Activated CD8-positive, alpha-beta memory T cell treated with anti-CD3 and anti-CD28 coated beads, Interleukin-2, amount 10 ng/mL, durations not matched to agents 7 days and 5 days (primary cell): ENCODE measurements at regions not wholly inside any gene's neighbourhood (a gene's known extent, or its start where the extent isn't known, plus 50 kb on each side); places are given as distances from the start of the nearest gene placed in this dataset.

Source experiments
- ATAC-seq: fragments of 150-1000 bp; cut with Tn5 transposase; one replicate; pipeline ENCODE4 v1.10.0; 2021; ENCODE audit warnings: moderate library complexity
- CTCF ChIA-PET: fragments of 350-600 bp; sonication (Branson Sonifier 250); formaldehyde crosslinking; loops from one replicate; lab custom pipeline; 2021; ENCODE audit warnings: antibody characterized with exemption; lab: Charles Lee
- DNase-seq: peaks from one replicate; pipeline ENCODE4 v3.0.0-alpha.2; 2020
- H3K27ac Mint-ChIP-seq: one replicate; pipeline ENCODE4 v1.8.0; 2021; ENCODE audit warnings: mild to moderate bottlenecking, mixed read lengths
- H3K27me3 Mint-ChIP-seq: one replicate; pipeline ENCODE4 v1.8.0; 2021; ENCODE audit warnings: mixed read lengths
- H3K36me3 Mint-ChIP-seq: one replicate; pipeline ENCODE4 v1.8.0; 2021; ENCODE audit warnings: mild to moderate bottlenecking, mixed read lengths
- H3K4me1 Mint-ChIP-seq: one replicate; pipeline ENCODE4 v1.8.0; 2021; ENCODE audit warnings: mixed read lengths
- H3K4me3 Mint-ChIP-seq: one replicate; pipeline ENCODE4 v1.8.0; 2021; ENCODE audit warnings: mild to moderate bottlenecking, moderate library complexity, mixed read lengths
- H3K9me3 Mint-ChIP-seq: one replicate; pipeline ENCODE4 v1.8.0; 2022; ENCODE audit warnings: low read depth, mixed read lengths

- Mint-ChIP-seq H3K4me3 (no peak overlapping the region), H3K27me3 (peaks cover 20% of the 10 kb centered on the region), H3K36me3 (no peaks in the 10 kb centered on the region), H3K9me3 (no peaks in the 10 kb centered on the region), H3K4me1 (no peaks in the 10 kb centered on the region), H3K27ac (no peak overlapping the region)
- no peak for ATAC-seq
- CTCF ChIA-PET: no interaction called here
- no peak for DNase-seq
These were observed 107.1 kb upstream of the UQCRFS1 start for GRCh38 chr19:29320086-29320485.

- H3K27me3 Mint-ChIP-seq: peaks cover 20% of the 10 kb centered on the region
- peak; percentile 11 for DNase-seq
- H3K4me1 Mint-ChIP-seq: no peaks in the 10 kb centered on the region
- no peak overlapping the region for H3K27ac Mint-ChIP-seq
- ATAC-seq: no peak
- H3K9me3 Mint-ChIP-seq: no peaks in the 10 kb centered on the region
- H3K36me3 Mint-ChIP-seq: no peaks in the 10 kb centered on the region
- no peak overlapping the region for H3K4me3 Mint-ChIP-seq
- CTCF ChIA-PET: no interaction called here
These were observed 107.7 kb upstream of the UQCRFS1 start for GRCh38 chr19:29320618-29321017.

- Mint-ChIP-seq H3K27me3 (peaks cover 20% of the 10 kb centered on the region), H3K27ac (no peak overlapping the region), H3K36me3 (no peaks in the 10 kb centered on the region), H3K4me3 (no peak overlapping the region), H3K4me1 (no peaks in the 10 kb centered on the region), H3K9me3 (no peaks in the 10 kb centered on the region)
- ATAC-seq (no peak), DNase-seq (no peak)
- CTCF ChIA-PET: no interaction called here
These were observed 108.2 kb upstream of the UQCRFS1 start for GRCh38 chr19:29321116-29321515.

GRCh38 chr19:29323021-29323430, 110.1 kb upstream of the UQCRFS1 start:
- ATAC-seq (no peak), DNase-seq (no peak)
- Mint-ChIP-seq H3K36me3 (no peaks in the 10 kb centered on the region), H3K27me3 (peaks cover 20% of the 10 kb centered on the region), H3K4me1 (no peaks in the 10 kb centered on the region), H3K4me3 (no peak overlapping the region), H3K9me3 (no peaks in the 10 kb centered on the region), H3K27ac (no peak overlapping the region)
- CTCF ChIA-PET: no interaction called here

- peaks cover 17% of the 10 kb centered on the region for H3K27me3 Mint-ChIP-seq
- ATAC-seq (no peak), DNase-seq (peak; percentile 11)
- no peak overlapping the region for H3K4me3 Mint-ChIP-seq
- CTCF ChIA-PET: no interaction called here
- no peaks in the 10 kb centered on the region for H3K36me3 Mint-ChIP-seq
- H3K27ac Mint-ChIP-seq: no peak overlapping the region
- H3K4me1 Mint-ChIP-seq: no peaks in the 10 kb centered on the region
- H3K9me3 Mint-ChIP-seq: peaks cover 2% of the 10 kb centered on the region
These were observed 110.7 kb upstream of the UQCRFS1 start for GRCh38 chr19:29323440-29324290.

- Mint-ChIP-seq H3K27ac (no peak overlapping the region), H3K4me1 (no peaks in the 10 kb centered on the region), H3K27me3 (peaks cover 16% of the 10 kb centered on the region), H3K9me3 (peaks cover 2% of the 10 kb centered on the region), H3K4me3 (no peak overlapping the region), H3K36me3 (no peaks in the 10 kb centered on the region)
- DNase-seq: no peak
- no peak for ATAC-seq
- CTCF ChIA-PET: no interaction called here
These were observed 111.3 kb upstream of the UQCRFS1 start for GRCh38 chr19:29324291-29324680.

GRCh38 chr19:29324717-29325116, 111.8 kb upstream of the UQCRFS1 start:
- Mint-ChIP-seq H3K36me3 (no peaks in the 10 kb centered on the region), H3K9me3 (peaks cover 2% of the 10 kb centered on the region), H3K27ac (no peak overlapping the region), H3K4me3 (no peak overlapping the region), H3K27me3 (peaks cover 13% of the 10 kb centered on the region), H3K4me1 (no peaks in the 10 kb centered on the region)
- DNase-seq (no peak), ATAC-seq (no peak)
- CTCF ChIA-PET: no interaction called here

- peaks cover 7% of the 10 kb centered on the region for H3K27me3 Mint-ChIP-seq
- no peaks in the 10 kb centered on the region for H3K4me1 Mint-ChIP-seq
- DNase-seq (no peak), ATAC-seq (no peak)
- no peak overlapping the region for H3K27ac Mint-ChIP-seq
- H3K36me3 Mint-ChIP-seq: no peaks in the 10 kb centered on the region
- CTCF ChIA-PET: no interaction called here
- no peak overlapping the region for H3K4me3 Mint-ChIP-seq
- H3K9me3 Mint-ChIP-seq: peaks cover 2% of the 10 kb centered on the region
These were observed 112.5 kb upstream of the UQCRFS1 start for GRCh38 chr19:29325241-29325975.

- Mint-ChIP-seq H3K4me1 (no peaks in the 10 kb centered on the region), H3K27ac (no peak overlapping the region), H3K9me3 (peaks cover 2% of the 10 kb centered on the region), H3K27me3 (no peaks in the 10 kb centered on the region), H3K4me3 (no peak overlapping the region), H3K36me3 (no peaks in the 10 kb centered on the region)
- DNase-seq (no peak), ATAC-seq (no peak)
- CTCF ChIA-PET: no interaction called here
These were observed 113.4 kb upstream of the UQCRFS1 start for GRCh38 chr19:29326351-29326750.

GRCh38 chr19:29326849-29327840, 114.2 kb upstream of the UQCRFS1 start:
- H3K9me3 Mint-ChIP-seq: peaks cover 2% of the 10 kb centered on the region
- no peaks in the 10 kb centered on the region for H3K36me3 Mint-ChIP-seq
- DNase-seq: no peak
- no peak overlapping the region for H3K27ac Mint-ChIP-seq
- no peaks in the 10 kb centered on the region for H3K4me1 Mint-ChIP-seq
- H3K27me3 Mint-ChIP-seq: no peaks in the 10 kb centered on the region
- H3K4me3 Mint-ChIP-seq: no peak overlapping the region
- CTCF ChIA-PET: no interaction called here
- ATAC-seq: no peak

GRCh38 chr19:29328586-29328985, 115.6 kb upstream of the UQCRFS1 start:
- CTCF ChIA-PET: no interaction called here
- no peak for DNase-seq
- no peaks in the 10 kb centered on the region for H3K36me3 Mint-ChIP-seq
- H3K9me3 Mint-ChIP-seq: peaks cover 2% of the 10 kb centered on the region
- no peaks in the 10 kb centered on the region for H3K4me1 Mint-ChIP-seq
- H3K27ac Mint-ChIP-seq: no peak overlapping the region
- no peak overlapping the region for H3K4me3 Mint-ChIP-seq
- no peaks in the 10 kb centered on the region for H3K27me3 Mint-ChIP-seq
- ATAC-seq: no peak

GRCh38 chr19:29329460-29330134, 116.6 kb upstream of the UQCRFS1 start:
- H3K9me3 Mint-ChIP-seq: peaks cover 2% of the 10 kb centered on the region
- H3K4me3 Mint-ChIP-seq: no peak overlapping the region
- H3K27ac Mint-ChIP-seq: no peak overlapping the region
- H3K4me1 Mint-ChIP-seq: no peaks in the 10 kb centered on the region
- no peaks in the 10 kb centered on the region for H3K27me3 Mint-ChIP-seq
- no peaks in the 10 kb centered on the region for H3K36me3 Mint-ChIP-seq
- ATAC-seq (no peak), DNase-seq (no peak)
- CTCF ChIA-PET: no interaction called here

GRCh38 chr19:29336425-29336824, 123.5 kb upstream of the UQCRFS1 start:
- no peak overlapping the region for H3K27ac Mint-ChIP-seq
- ATAC-seq: no peak
- H3K4me3 Mint-ChIP-seq: no peak overlapping the region
- peaks cover 3% of the 10 kb centered on the region for H3K9me3 Mint-ChIP-seq
- no peaks in the 10 kb centered on the region for H3K4me1 Mint-ChIP-seq
- DNase-seq: no peak
- CTCF ChIA-PET: no interaction called here
- no peaks in the 10 kb centered on the region for H3K36me3 Mint-ChIP-seq
- no peaks in the 10 kb centered on the region for H3K27me3 Mint-ChIP-seq
